SK-N-SH (cell line): ENCODE measurements at regions not wholly inside any gene's neighbourhood (a gene's known extent, or its start where the extent isn't known, plus 50 kb on each side); places are given as distances from the start of the nearest gene placed in this dataset.

Experiments used
- CTCF ChIA-PET: fragments of 300-600, 350-600 bp; formaldehyde crosslinking; extraction: SDS; loops from one replicate; lab custom pipeline; 2021; lab: Yijun Ruan, JAX
- POLR2A ChIA-PET: fragments of 350-600 bp; sonication (Branson Sonifier 250); formaldehyde crosslinking; extraction: SDS; loops from one replicate; lab custom pipeline; 2020; ENCODE audit warnings: antibody characterized with exemption, inconsistent platforms; lab: Yijun Ruan, JAX
- DNase-seq: peaks from one replicate; pipeline ENCODE4 v3.0.0; 2012
- H2AFZ ChIP-seq: fragments of 200-600 bp; sonication (generic); 2 replicates; pipeline ENCODE4 v1.8.1; 2016; ENCODE audit warnings: antibody characterized with exemption, mild to moderate bottlenecking, low read depth
- H3F3A ChIP-seq: fragments of 200-600 bp; sonication (generic); replicated peaks from 2 replicates; pipeline ENCODE3; 2016; ENCODE audit warnings: antibody characterized with exemption, mild to moderate bottlenecking; ENCODE audit not compliant: insufficient read depth
- H3K27ac ChIP-seq, 2 experiments: fragments of 200-500 bp in 1 of 2; fragments of 200-600 bp in 1 of 2; sonication (Bioruptor generic) in 1 of 2; sonication (generic), shearing (Covaris generic) in 1 of 2; 2 replicates each; pipeline versions ENCODE4 v1.5.1 to v1.6.1; 2014 to 2016; ENCODE audit warnings: low read depth in 2 of 2, inconsistent platforms in 1 of 2, low read length in 1 of 2, mild to moderate bottlenecking in 1 of 2, mixed read lengths in 1 of 2
- H3K27me3 ChIP-seq: fragments of 200-600 bp; sonication (generic), shearing (Covaris generic); 2 replicates; pipeline ENCODE4 v1.6.1; 2016; ENCODE audit warnings: mixed run types; ENCODE audit not compliant: insufficient read depth
- H3K36me3 ChIP-seq, 2 experiments: fragments of 200-500 bp in 1 of 2; fragments of 200-600 bp in 1 of 2; sonication (Bioruptor generic) in 1 of 2; sonication (generic) in 1 of 2; replicated peaks in 1 of 2; 2 replicates each; pipeline versions ENCODE3 to v1.5.1; 2014 to 2016; ENCODE audit warnings: low read length in 1 of 2, mild to moderate bottlenecking in 1 of 2; ENCODE audit not compliant: insufficient read depth in 2 of 2, control insufficient read depth in 1 of 2
- H3K4me1 ChIP-seq, 2 experiments: fragments of 200-500 bp in 1 of 2; fragments of 200-600 bp in 1 of 2; sonication (Bioruptor generic) in 1 of 2; sonication (generic), shearing (Covaris generic) in 1 of 2; 2 replicates each; pipeline versions ENCODE4 v1.5.1 to v1.6.1; 2014 to 2016; ENCODE audit warnings: low read depth in 1 of 2, low read length in 1 of 2, mixed run types in 1 of 2; ENCODE audit not compliant: insufficient read depth in 2 of 2, control insufficient read depth in 1 of 2
- H3K4me2 ChIP-seq: fragments of 200-600 bp; sonication (generic), shearing (Covaris generic); 2 replicates; pipeline ENCODE4 v1.6.1; 2017; ENCODE audit warnings: mixed run types
- H3K4me3 ChIP-seq, 2 experiments: fragments of 200-500 bp in 1 of 2; fragments of 200-600 bp in 1 of 2; sonication (Bioruptor generic) in 1 of 2; sonication (generic), shearing (Covaris generic) in 1 of 2; 2 replicates each; pipeline versions ENCODE4 v1.5.1 to v1.8.1; 2014 to 2016; ENCODE audit warnings: low read depth in 2 of 2, inconsistent platforms in 1 of 2, low read length in 1 of 2, mild to moderate bottlenecking in 1 of 2, mixed read lengths in 1 of 2, moderate library complexity in 1 of 2
- H3K79me2 ChIP-seq: fragments of 200-600 bp; sonication (generic); 2 replicates; pipeline ENCODE4 v1.8.1; 2017; ENCODE audit warnings: mild to moderate bottlenecking; ENCODE audit not compliant: insufficient read depth
- H3K9ac ChIP-seq: fragments of 200-600 bp; sonication (generic); 2 replicates; pipeline ENCODE4 v1.6.1; 2017; ENCODE audit warnings: mixed run types
- H3K9me2 ChIP-seq: fragments of 200-600 bp; sonication (generic); 2 replicates; pipeline ENCODE4 v1.6.1; 2017; ENCODE audit warnings: mixed run types
- H3K9me3 ChIP-seq: fragments of 200-600 bp; sonication (generic); 2 replicates; pipeline ENCODE4 v1.6.1; 2017; ENCODE audit warnings: mixed run types, mild to moderate bottlenecking, moderate library complexity
- H4K20me1 ChIP-seq: fragments of 200-600 bp; sonication (generic); 2 replicates; pipeline ENCODE4 v1.6.1; 2017; ENCODE audit warnings: mild to moderate bottlenecking, mixed run types; ENCODE audit not compliant: insufficient read depth
- CHD2 ChIP-seq: fragments of 150-350 bp; IDR thresholded peaks from 2 replicates; pipeline ENCODE4 v1.6.1; 2018; ENCODE audit warnings: low read length; ENCODE audit not compliant: partially characterized antibody
- ELF1 ChIP-seq: IDR thresholded peaks from 2 replicates; pipeline ENCODE4 v1.4.0; 2012
- FOSL2 ChIP-seq: IDR thresholded peaks from 2 replicates; pipeline ENCODE4 v1.4.0; 2012; ENCODE audit warnings: low read depth, mild to moderate bottlenecking, moderate library complexity, borderline replicate concordance
- GABPA ChIP-seq: IDR thresholded peaks from 2 replicates; pipeline ENCODE4 v1.4.0; 2012; ENCODE audit warnings: low read depth, mild to moderate bottlenecking
- GATA2 ChIP-seq: sonication (generic); formaldehyde crosslinking; IDR thresholded peaks from 2 replicates; pipeline ENCODE4 v1.5.0; 2020; ENCODE audit warnings: mild to moderate bottlenecking, missing genetic modification reagents
- IRF3 ChIP-seq: fragments of 150-350 bp; IDR thresholded peaks from 2 replicates; pipeline ENCODE4 v1.6.1; 2016; ENCODE audit warnings: mild to moderate bottlenecking, low read depth, low read length
- JUND ChIP-seq: IDR thresholded peaks from 2 replicates; pipeline ENCODE4 v1.4.0; 2012
- MEF2A ChIP-seq: IDR thresholded peaks from 2 replicates; pipeline ENCODE4 v1.4.0; 2012; ENCODE audit warnings: low read depth, borderline replicate concordance
- MXI1 ChIP-seq: IDR thresholded peaks from 2 replicates; pipeline ENCODE4 v1.6.1; 2012; ENCODE audit warnings: mild to moderate bottlenecking, low read depth, low read length, improper control_type of control experiment
- RXRA ChIP-seq: IDR thresholded peaks from 2 replicates; pipeline ENCODE4 v1.4.0; 2012; ENCODE audit warnings: low read depth, mild to moderate bottlenecking, borderline replicate concordance
- SIN3A ChIP-seq: IDR thresholded peaks from 2 replicates; pipeline ENCODE4 v1.6.1; 2012; ENCODE audit warnings: low read depth, mild to moderate bottlenecking, low read length, moderate library complexity, borderline replicate concordance
- TAF1 ChIP-seq: IDR thresholded peaks from 2 replicates; pipeline ENCODE4 v1.6.1; 2012; ENCODE audit warnings: low read depth, mild to moderate bottlenecking, low read length, moderate library complexity, borderline replicate concordance
- TEAD4 ChIP-seq: IDR thresholded peaks from 2 replicates; pipeline ENCODE4 v1.4.0; 2012; ENCODE audit warnings: mild to moderate bottlenecking, borderline replicate concordance; ENCODE audit not compliant: insufficient read depth
- USF1 ChIP-seq: IDR thresholded peaks from 2 replicates; pipeline ENCODE4 v1.4.0; 2012; ENCODE audit warnings: low read depth, borderline replicate concordance
- USF2 ChIP-seq: fragments of 150-350 bp; IDR thresholded peaks from 2 replicates; pipeline ENCODE4 v1.6.1; 2017; ENCODE audit warnings: antibody characterized with exemption, low read length, low read depth, borderline replicate concordance
- YY1 ChIP-seq: IDR thresholded peaks from 2 replicates; pipeline ENCODE4 v1.4.0; 2012; ENCODE audit warnings: low read depth, mild to moderate bottlenecking
- WGBS: methylation state at CpG from one replicate; pipeline ENCODE4 v1.1.6; 2017; ENCODE audit warnings: low lambda C conversion rate; 5-methylcytosine and 5-hydroxymethylcytosine counted together
- TF ChIP-seq, protein P1 (sequence below): IDR thresholded peaks from 2 replicates; pipeline ENCODE4 v1.4.0; 2012; ENCODE audit warnings: low read depth, borderline replicate concordance
- TF ChIP-seq, protein P2 (sequence below): IDR thresholded peaks from 2 replicates; pipeline ENCODE4; 2012
- TF ChIP-seq, protein P3 (sequence below): IDR thresholded peaks from 2 replicates; pipeline ENCODE4 v1.4.0; 2012; ENCODE audit warnings: low read depth

DNA sequence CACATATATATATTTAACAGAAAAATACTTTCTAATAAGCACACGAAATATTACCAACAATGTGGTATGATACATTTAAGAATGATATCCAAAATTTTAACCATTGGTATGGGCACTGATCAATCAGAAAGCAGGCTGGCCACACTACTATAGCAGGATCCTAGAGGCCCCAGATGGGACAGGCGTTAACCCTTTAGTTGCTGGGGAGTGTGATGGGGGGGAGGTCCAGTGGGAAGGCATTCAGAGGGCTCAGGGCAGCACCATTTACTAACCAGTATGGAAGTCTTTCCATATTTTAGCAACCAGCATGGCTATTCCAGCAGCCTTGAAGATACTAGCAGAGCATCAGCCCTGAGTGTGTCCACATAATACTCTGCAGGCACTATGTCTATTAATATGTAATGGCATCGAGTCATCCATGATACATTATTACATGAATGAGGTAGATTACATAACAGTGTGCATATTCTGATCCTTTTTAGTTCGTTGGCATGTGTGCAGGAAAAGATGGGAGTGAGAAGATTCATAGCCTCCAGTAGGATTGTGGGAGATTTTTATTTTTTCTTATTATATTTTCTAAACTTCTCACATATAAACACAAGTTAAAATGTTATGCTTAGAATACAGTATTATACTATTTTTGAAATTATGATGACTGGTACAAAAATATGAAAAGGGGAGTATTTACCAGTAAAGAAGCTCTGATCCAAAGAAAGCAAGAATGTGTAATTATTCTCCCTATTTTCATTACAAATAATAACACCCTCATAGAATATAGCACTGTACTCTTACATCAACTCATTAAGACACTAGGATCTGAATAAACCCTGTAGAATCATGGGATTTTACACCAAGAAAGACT, 78.9 kb downstream of the FAM217A start:
- DNase-seq, result no peak
- H2AFZ ChIP-seq, result no peak overlapping the region
- no peaks in the 10 kb centered on the region for H3K4me1 ChIP-seq
- no peak overlapping the region for H3K4me2 ChIP-seq
- CTCF ChIA-PET, result no interaction called here
- TF ChIP-seq, protein P1, sequence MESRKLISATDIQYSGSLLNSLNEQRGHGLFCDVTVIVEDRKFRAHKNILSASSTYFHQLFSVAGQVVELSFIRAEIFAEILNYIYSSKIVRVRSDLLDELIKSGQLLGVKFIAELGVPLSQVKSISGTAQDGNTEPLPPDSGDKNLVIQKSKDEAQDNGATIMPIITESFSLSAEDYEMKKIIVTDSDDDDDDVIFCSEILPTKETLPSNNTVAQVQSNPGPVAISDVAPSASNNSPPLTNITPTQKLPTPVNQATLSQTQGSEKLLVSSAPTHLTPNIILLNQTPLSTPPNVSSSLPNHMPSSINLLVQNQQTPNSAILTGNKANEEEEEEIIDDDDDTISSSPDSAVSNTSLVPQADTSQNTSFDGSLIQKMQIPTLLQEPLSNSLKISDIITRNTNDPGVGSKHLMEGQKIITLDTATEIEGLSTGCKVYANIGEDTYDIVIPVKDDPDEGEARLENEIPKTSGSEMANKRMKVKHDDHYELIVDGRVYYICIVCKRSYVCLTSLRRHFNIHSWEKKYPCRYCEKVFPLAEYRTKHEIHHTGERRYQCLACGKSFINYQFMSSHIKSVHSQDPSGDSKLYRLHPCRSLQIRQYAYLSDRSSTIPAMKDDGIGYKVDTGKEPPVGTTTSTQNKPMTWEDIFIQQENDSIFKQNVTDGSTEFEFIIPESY, result no peak
- TF ChIP-seq, protein P2, sequence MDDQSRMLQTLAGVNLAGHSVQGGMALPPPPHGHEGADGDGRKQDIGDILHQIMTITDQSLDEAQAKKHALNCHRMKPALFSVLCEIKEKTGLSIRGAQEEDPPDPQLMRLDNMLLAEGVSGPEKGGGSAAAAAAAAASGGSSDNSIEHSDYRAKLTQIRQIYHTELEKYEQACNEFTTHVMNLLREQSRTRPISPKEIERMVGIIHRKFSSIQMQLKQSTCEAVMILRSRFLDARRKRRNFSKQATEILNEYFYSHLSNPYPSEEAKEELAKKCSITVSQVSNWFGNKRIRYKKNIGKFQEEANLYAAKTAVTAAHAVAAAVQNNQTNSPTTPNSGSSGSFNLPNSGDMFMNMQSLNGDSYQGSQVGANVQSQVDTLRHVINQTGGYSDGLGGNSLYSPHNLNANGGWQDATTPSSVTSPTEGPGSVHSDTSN, result no peak
- TF ChIP-seq SIN3A, result no peak
- TF ChIP-seq IRF3, result no peak
- no peak for TF ChIP-seq JUND
- no peak for TF ChIP-seq TAF1
- TF ChIP-seq FOSL2, result no peak
- TF ChIP-seq MXI1, result no peak
- TF ChIP-seq, protein P3, sequence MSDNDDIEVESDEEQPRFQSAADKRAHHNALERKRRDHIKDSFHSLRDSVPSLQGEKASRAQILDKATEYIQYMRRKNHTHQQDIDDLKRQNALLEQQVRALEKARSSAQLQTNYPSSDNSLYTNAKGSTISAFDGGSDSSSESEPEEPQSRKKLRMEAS, result no peak
- no peak for TF ChIP-seq YY1
- no peak for TF ChIP-seq USF2
- no peak for TF ChIP-seq RXRA
- TF ChIP-seq GABPA, result no peak
- no peak for TF ChIP-seq MEF2A
- no peak for TF ChIP-seq GATA2
- TF ChIP-seq USF1, result no peak
- TF ChIP-seq CHD2, result no peak
- no peak for TF ChIP-seq ELF1
- TF ChIP-seq TEAD4, result no peak
- POLR2A ChIA-PET, result no interaction called here
- H3K4me3 ChIP-seq, result no peak overlapping the region
- H3K79me2 ChIP-seq, result peaks cover 23% of the 10 kb centered on the region; the same call in 1 of the 2 replicates
- H3K9me3 ChIP-seq, result no peaks in the 10 kb centered on the region
- no peaks in the 10 kb centered on the region for H4K20me1 ChIP-seq
- peaks cover 0 to 8% of the 10 kb centered on the region in 2 experiments for H3K36me3 ChIP-seq
- H3F3A ChIP-seq, result no peaks in the 10 kb centered on the region
- H3K9me2 ChIP-seq, result no peaks in the 10 kb centered on the region
- H3K9ac ChIP-seq, result no peak overlapping the region
- no peaks in the 10 kb centered on the region for H3K27me3 ChIP-seq
- no peak overlapping the region for H3K27ac ChIP-seq
- 89% methylated on average over 4 of the region's 4 CpGs for WGBS
